Heart left ventricle (tissue), 16 donors: ENCODE measurements at regions not wholly inside any gene's neighbourhood (a gene's known extent, or its start where the extent isn't known, plus 50 kb on each side); places are given as distances from the start of the nearest gene placed in this dataset.
A peak's percentile ranks its signal among the peaks of the same experiment; 100 is the strongest.

Experiments
- ATAC-seq, 4 donors: fragments of 200-7000 bp; cut with Tn5 transposase; one replicate each; pipeline ENCODE4 v1.9.1; 2020 to 2022; ENCODE audit warnings: moderate library complexity in 4 of 4, mild to moderate bottlenecking in 3 of 4, moderate number of reproducible peaks in 1 of 4
- DNase-seq, 5 donors: peaks; one replicate each; pipeline ENCODE4 v3.0.0-alpha.2; 2020
- H3K27ac ChIP-seq, 12 donors: fragments of 200-600 bp; sonication (generic) in 4 of 12; one replicate each; pipeline versions ENCODE4 v1.5.0 to v1.8.0; 2016 to 2022; ENCODE audit warnings: mild to moderate bottlenecking in 2 of 12
- H3K27me3 ChIP-seq, 9 donors: fragments of 200-600 bp; sonication (generic) in 2 of 9; one replicate each; pipeline versions ENCODE4 v1.5.1 to v1.8.0; 2016 to 2022; ENCODE audit warnings: mild to moderate bottlenecking in 3 of 9
- H3K36me3 ChIP-seq, 9 donors: fragments of 200-600 bp; sonication (generic) in 2 of 9; one replicate each; pipeline versions ENCODE4 v1.5.0 to v1.8.0; 2018 to 2022; ENCODE audit warnings: mild to moderate bottlenecking in 2 of 9
- H3K4me1 ChIP-seq, 12 donors: fragments of 200-600 bp; sonication (generic) in 4 of 12; one replicate each; pipeline versions ENCODE4 v1.5.0 to v1.8.0; 2016 to 2022; ENCODE audit warnings: mild to moderate bottlenecking in 3 of 12
- H3K4me3 ChIP-seq, 12 donors: fragments of 200-600 bp; sonication (generic) in 4 of 12; one replicate each; pipeline versions ENCODE4 v1.5.0 to v1.8.0; 2017 to 2022; ENCODE audit warnings: mild to moderate bottlenecking in 9 of 12, moderate library complexity in 4 of 12
- H3K9me3 ChIP-seq, 12 donors: fragments of 200-600 bp; sonication (generic) in 4 of 12; one replicate each; pipeline versions ENCODE4 v1.5.0 to v1.8.0; 2016 to 2022; ENCODE audit warnings: mild to moderate bottlenecking in 1 of 12
- CTCF ChIP-seq, 12 donors: fragments of 200-600 bp; sonication (generic) in 4 of 12; IDR thresholded peaks; one replicate each; pipeline versions ENCODE4 v1.5.0 to v1.8.0; 2018 to 2022; ENCODE audit warnings: antibody characterized with exemption in 12 of 12, mild to moderate bottlenecking in 5 of 12
- POLR2A ChIP-seq, 2 donors: fragments of 450-650 bp; IDR thresholded peaks; one replicate each; pipeline ENCODE4 v1.6.1; 2017; ENCODE audit warnings: antibody characterized with exemption in 2 of 2, mild to moderate bottlenecking in 2 of 2, moderate library complexity in 2 of 2
- WGBS, 4 donors: extraction: QIAGEN DNeasy Blood & Tissue Kit in 2 of 4; methylation state at CpG; one replicate each; pipeline versions ENCODE4 v1.1.5 to v1.1.7; 2013 to 2018; 5-methylcytosine and 5-hydroxymethylcytosine counted together
- intact Hi-C, 10 donors: fragments of 100-400 bp; cut with DNase I; formaldehyde crosslinking; loops; one replicate each; pipeline versions ENCODE4 v1.11.1 to v1.14.2; 2022
- donor health status: ischemic (EF 13 %, LVEDD 7.1; RV severe dilation, severe dysfunction).
- donor health status: healthy with polysubstance abuse.
- donor health status: DM: no; HTN: yes; CAD: no.
- donor health status: DM: no; HTN: no; CAD: no.
- donor health status: ischemic (EF 25% LVEDD 6.9; RV normal size, moderate dysfunction).
- donor health status: ischemic (EF 25% LVEDD 5.7; RV mildly dilated, moderate dysfunction).
- donor health status: healthy.
- donor health status: DM: yes; HTN: yes; CAD: no.
- donor health status: ischemic (EF 35%, LVEDD 5.7; RV mildly dilated, moderate dysfunction).
- donor health status: nonischemic (EF 11% LVEDD 7.7; RV severe dilation, severe dysfunction).
- donor health status: DM: yes; HTN: yes; CAD: no.
- donor health status: PGD.
- donor health status: ischemic (EF 29% LVEDD 5.4; RV normal size, mild dysfunction).
- donor health status: nonischemic (EF 23%, LVEDD 6.1; RV moderate dilation, normal function).

DNA sequence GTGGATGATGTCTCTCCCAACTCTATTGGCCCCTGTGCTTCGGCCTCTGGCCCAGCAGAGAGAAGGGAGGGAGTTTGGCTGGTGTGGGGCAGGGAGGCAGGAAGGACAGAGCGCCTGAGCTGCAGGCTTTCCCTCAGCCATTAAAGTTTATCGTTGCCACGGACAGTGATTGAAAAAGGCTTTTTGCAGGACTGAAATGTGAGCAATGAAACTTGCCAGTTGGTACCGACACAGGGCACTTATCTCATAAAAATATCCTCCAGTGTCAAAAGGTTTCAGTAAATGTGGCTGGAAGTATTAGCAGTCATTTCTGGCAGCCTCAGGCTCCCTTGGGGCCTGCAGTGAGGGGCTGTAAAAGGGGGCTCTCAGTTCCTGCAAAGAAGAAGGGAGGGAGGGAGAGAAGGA is 169.2 kb downstream of the GLI2 start:
- peaks cover 0 to 3% (median 0%) of the 10 kb centered on the region in 9 donors for H3K27me3 ChIP-seq
- no peaks in the 10 kb centered on the region for H3K36me3 ChIP-seq
- ATAC-seq, result peak in 3 of 4 donors; percentile 27 to 42 (median 37)
- no peaks in the 10 kb centered on the region for H3K9me3 ChIP-seq
- H3K4me3 ChIP-seq, result no peak overlapping the region
- TF ChIP-seq CTCF (IDR thresholded peaks at IDR 0.05) (no peak), POLR2A (IDR thresholded peaks at IDR 0.05) (no peak)
- peak overlapping the region in 2 of 12 donors; percentile 5 to 22 for H3K27ac ChIP-seq
- intact Hi-C loops, result no loop called here
- peaks cover 0 to 15% (median 0%) of the 10 kb centered on the region in 12 donors for H3K4me1 ChIP-seq
- WGBS, 4 donors, result 23 to 39% (median 31%) methylated on average over 5 of the region's 5 CpGs
- no peak for DNase-seq

DNA sequence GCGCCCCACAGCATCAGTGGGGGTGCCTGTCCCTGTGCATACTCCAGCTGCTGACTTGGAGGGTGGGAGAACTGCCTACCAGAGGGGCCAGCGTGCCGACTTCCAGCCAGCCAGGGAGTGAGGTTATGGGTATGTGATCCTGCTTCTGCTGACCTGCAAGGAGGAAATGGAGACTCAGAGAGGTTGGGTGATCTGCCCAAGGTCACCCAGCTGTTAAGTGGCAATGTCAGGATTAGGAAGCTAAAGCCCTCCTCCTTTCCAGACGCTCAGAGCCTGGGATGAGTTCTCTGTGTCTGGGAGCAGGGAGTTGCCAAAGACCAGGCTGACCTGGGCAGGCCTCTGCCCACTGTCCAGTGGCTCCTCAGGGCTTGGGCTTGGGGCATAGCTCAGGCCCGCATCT is 169.6 kb downstream of the GLI2 start:
- TF ChIP-seq CTCF (IDR thresholded peaks at IDR 0.05) (no peak), POLR2A (IDR thresholded peaks at IDR 0.05) (no peak)
- 66 to 86% (median 76%) methylated on average over 3 to 5 of the region's 5 CpGs for WGBS, 4 donors
- intact Hi-C loops, result no loop called here
- DNase-seq (peak in 1 of 5 donors; percentile 51), ATAC-seq (no peak)
- Histone ChIP-seq H3K4me1 (peaks cover 0 to 15% (median 0%) of the 10 kb centered on the region in 12 donors), H3K27ac (peak overlapping the region in 1 of 12 donors; percentile 5), H3K27me3 (peaks cover 0 to 3% (median 0%) of the 10 kb centered on the region in 9 donors), H3K36me3 (no peaks in the 10 kb centered on the region), H3K4me3 (no peak overlapping the region), H3K9me3 (no peaks in the 10 kb centered on the region)

GRCh38 chr2:120905824-120906571 is 170.3 kb downstream of the GLI2 start:
- TF ChIP-seq CTCF (IDR thresholded peaks at IDR 0.05) (no peak), POLR2A (IDR thresholded peaks at IDR 0.05) (no peak)
- intact Hi-C loops, result no loop called here
- Histone ChIP-seq H3K27me3 (peaks cover 0 to 3% (median 0%) of the 10 kb centered on the region in 9 donors), H3K4me1 (peaks cover 0 to 19% (median 0%) of the 10 kb centered on the region in 12 donors), H3K27ac (no peak overlapping the region), H3K4me3 (no peak overlapping the region), H3K9me3 (no peaks in the 10 kb centered on the region), H3K36me3 (no peaks in the 10 kb centered on the region)
- WGBS, 4 donors, result 82 to 89% (median 86%) methylated on average over 12 to 19 of the region's 19 CpGs
- peak in 1 of 4 donors; percentile 13 for ATAC-seq
- peak in 1 of 5 donors; percentile 51 for DNase-seq

GRCh38 chr2:120906914-120907313 is 171.2 kb downstream of the GLI2 start:
- Histone ChIP-seq H3K36me3 (no peaks in the 10 kb centered on the region), H3K27ac (no peak overlapping the region), H3K4me1 (peaks cover 0 to 24% (median under 1%) of the 10 kb centered on the region in 12 donors), H3K4me3 (no peak overlapping the region), H3K9me3 (no peaks in the 10 kb centered on the region), H3K27me3 (no peaks in the 10 kb centered on the region)
- DNase-seq (no peak), ATAC-seq (no peak)
- intact Hi-C loops, result no loop called here
- WGBS, 4 donors, result 91 to 95% (median 93%) methylated on average over 6 of the region's 6 CpGs
- TF ChIP-seq POLR2A (IDR thresholded peaks at IDR 0.05) (no peak), CTCF (IDR thresholded peaks at IDR 0.05) (no peak)
